ENCODE measurements at regions not wholly inside any gene's neighbourhood (a gene's known extent, or its start where the extent isn't known, plus 50 kb on each side); places are given as distances from the start of the nearest gene placed in this dataset.

DNA sequence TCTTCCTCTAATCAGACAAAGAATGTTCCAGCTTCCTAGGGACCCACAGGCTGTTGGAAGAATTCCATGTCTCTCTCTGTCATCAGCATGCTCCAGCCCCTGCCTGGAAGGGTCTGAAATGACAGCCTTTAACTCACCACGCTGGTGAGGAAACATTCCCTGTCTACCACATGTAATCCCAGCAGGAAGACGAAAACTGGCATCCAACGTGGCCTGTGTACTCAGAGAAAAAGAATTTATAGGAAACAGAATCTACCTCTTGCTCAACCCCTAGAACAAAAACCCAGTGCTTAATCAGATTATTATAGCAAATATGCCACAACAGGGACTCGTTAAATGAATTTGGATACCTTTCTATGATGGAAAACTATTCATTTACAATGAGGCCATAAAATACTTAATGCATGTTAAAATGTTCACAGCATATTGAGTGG, 147.3 kb upstream of the FOXF1 start:
- no peaks in the 10 kb centered on the region for H3K36me3 ChIP-seq
- H3K9me3 ChIP-seq = no peaks in the 10 kb centered on the region
- no peak overlapping the region for H3K4me3 ChIP-seq (ENCODE audit: low read depth in 1 of 2, low read length in 1 of 2)
- no peak overlapping the region for H3K27ac ChIP-seq
- H3K27me3 ChIP-seq = peaks cover 73% of the 10 kb centered on the region
- H3K4me1 ChIP-seq (ENCODE audit: control insufficient read depth in 1 of 2, insufficient read depth in 1 of 2, low read depth in 1 of 2, low read length in 1 of 2) = no peaks in the 10 kb centered on the region
- TF ChIP-seq, protein P1, sequence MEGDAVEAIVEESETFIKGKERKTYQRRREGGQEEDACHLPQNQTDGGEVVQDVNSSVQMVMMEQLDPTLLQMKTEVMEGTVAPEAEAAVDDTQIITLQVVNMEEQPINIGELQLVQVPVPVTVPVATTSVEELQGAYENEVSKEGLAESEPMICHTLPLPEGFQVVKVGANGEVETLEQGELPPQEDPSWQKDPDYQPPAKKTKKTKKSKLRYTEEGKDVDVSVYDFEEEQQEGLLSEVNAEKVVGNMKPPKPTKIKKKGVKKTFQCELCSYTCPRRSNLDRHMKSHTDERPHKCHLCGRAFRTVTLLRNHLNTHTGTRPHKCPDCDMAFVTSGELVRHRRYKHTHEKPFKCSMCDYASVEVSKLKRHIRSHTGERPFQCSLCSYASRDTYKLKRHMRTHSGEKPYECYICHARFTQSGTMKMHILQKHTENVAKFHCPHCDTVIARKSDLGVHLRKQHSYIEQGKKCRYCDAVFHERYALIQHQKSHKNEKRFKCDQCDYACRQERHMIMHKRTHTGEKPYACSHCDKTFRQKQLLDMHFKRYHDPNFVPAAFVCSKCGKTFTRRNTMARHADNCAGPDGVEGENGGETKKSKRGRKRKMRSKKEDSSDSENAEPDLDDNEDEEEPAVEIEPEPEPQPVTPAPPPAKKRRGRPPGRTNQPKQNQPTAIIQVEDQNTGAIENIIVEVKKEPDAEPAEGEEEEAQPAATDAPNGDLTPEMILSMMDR (IDR thresholded peaks at IDR 0.05) = no peak

- Histone ChIP-seq H3K27me3 (peaks cover 70% of the 10 kb centered on the region), H3K4me1 (ENCODE audit: control insufficient read depth in 1 of 2, insufficient read depth in 1 of 2, low read depth in 1 of 2, low read length in 1 of 2) (no peaks in the 10 kb centered on the region)
- TF ChIP-seq, protein P1 (IDR thresholded peaks at IDR 0.05) = no peak
Observed at GRCh38 chr16:86363836-86364618, 146.3 kb upstream of the FOXF1 start.

DNA sequence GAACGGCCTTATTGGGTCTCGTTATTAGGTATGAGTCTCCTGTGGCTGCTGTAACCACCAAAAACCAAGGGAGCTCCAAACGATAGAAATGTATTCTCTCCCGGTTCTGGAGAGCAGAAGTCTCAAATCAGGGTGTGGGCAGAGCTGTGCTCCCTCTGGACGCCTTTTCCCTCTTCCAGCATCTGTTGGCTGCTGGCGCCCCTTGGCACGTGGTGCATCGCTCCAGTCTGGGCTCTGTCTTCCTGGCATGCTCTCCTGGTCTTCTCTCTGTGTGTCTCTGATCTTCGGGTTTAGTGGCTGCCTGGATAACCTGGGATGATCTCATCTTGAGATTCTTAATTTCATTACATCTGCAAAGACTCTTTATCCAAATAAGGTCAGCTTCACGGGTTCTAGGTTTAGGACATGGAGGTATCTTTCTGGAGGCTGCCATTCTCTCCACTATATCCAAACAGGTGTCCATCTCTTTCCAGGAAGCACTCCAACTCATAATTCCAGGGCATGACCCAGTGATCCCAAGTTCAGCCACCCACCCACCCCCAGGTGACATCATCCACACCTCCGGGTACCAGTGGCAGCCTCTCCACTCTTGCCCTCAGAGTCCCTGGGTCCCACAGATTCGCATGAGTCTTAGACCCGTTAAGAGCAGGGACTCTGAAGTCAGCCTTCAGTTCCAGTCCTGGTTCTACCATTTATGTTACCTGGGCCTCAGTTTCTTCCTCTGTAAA, 145.5 kb upstream of the FOXF1 start:
- no peaks in the 10 kb centered on the region for H3K4me1 ChIP-seq (ENCODE audit: control insufficient read depth in 1 of 2, insufficient read depth in 1 of 2, low read depth in 1 of 2, low read length in 1 of 2)
- no peaks in the 10 kb centered on the region for H3K36me3 ChIP-seq
- H3K27ac ChIP-seq = no peak overlapping the region
- H3K4me3 ChIP-seq (ENCODE audit: low read depth in 1 of 2, low read length in 1 of 2) = no peak overlapping the region
- TF ChIP-seq, protein P1 (IDR thresholded peaks at IDR 0.05) = no peak
- H3K27me3 ChIP-seq = peaks cover 68% of the 10 kb centered on the region
- H3K9me3 ChIP-seq = no peaks in the 10 kb centered on the region

More at GRCh38 chr16:86363836-86364618, 146.3 kb upstream of the FOXF1 start:
- Histone ChIP-seq H3K27ac (no peak overlapping the region), H3K4me3 (ENCODE audit: low read depth in 1 of 2, low read length in 1 of 2) (no peak overlapping the region), H3K36me3 (no peaks in the 10 kb centered on the region), H3K9me3 (no peaks in the 10 kb centered on the region)

GRCh38 chr16:86365513-86366273, 144.6 kb upstream of the FOXF1 start:
- TF ChIP-seq, protein P1 (IDR thresholded peaks at IDR 0.05) = no peak
- Histone ChIP-seq H3K9me3 (no peaks in the 10 kb centered on the region), H3K36me3 (no peaks in the 10 kb centered on the region), H3K4me1 (ENCODE audit: control insufficient read depth in 1 of 2, insufficient read depth in 1 of 2, low read depth in 1 of 2, low read length in 1 of 2) (no peaks in the 10 kb centered on the region), H3K27me3 (peaks cover 64% of the 10 kb centered on the region), H3K27ac (no peak overlapping the region), H3K4me3 (ENCODE audit: low read depth in 1 of 2, low read length in 1 of 2) (no peak overlapping the region)

GRCh38 chr16:86366481-86366880, 143.8 kb upstream of the FOXF1 start:
- Histone ChIP-seq H3K9me3 (no peaks in the 10 kb centered on the region), H3K27me3 (peaks cover 62% of the 10 kb centered on the region), H3K4me3 (ENCODE audit: low read depth in 1 of 2, low read length in 1 of 2) (no peak overlapping the region), H3K36me3 (no peaks in the 10 kb centered on the region), H3K27ac (no peak overlapping the region), H3K4me1 (ENCODE audit: control insufficient read depth in 1 of 2, insufficient read depth in 1 of 2, low read depth in 1 of 2, low read length in 1 of 2) (no peaks in the 10 kb centered on the region)
- TF ChIP-seq, protein P1 (IDR thresholded peaks at IDR 0.05) = no peak

Measured in neutrophil (primary cell).